KG1 (cell line): ENCODE measurements at regions not wholly inside any gene's neighbourhood (a gene's known extent, or its start where the extent isn't known, plus 50 kb on each side); places are given as distances from the start of the nearest gene placed in this dataset.

Experiments
- DNase-seq: peaks from one replicate; lab custom pipeline; 2025; lab: John Stamatoyannopoulos, UW

DNA sequence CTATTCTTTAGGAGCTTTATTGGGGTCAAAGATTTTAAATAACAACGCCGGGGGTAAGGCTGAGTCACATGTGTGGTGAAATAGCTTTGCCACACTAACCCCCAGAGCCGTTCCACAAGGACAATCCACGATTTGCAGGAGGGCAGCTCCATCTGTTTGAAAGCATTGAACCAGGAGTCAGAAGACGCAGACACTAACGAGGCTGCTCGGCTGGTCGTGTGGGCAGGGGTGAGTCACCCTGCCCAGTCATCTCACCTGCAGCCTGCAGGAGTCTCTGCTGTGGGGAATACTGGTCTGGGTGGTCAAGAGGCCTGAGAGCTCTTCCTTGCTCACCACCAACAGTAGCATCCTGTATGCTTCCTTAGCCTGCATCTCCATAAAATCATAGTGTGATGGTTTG, 149.2 kb upstream of the NCK2 start:
- DNase-seq = no peak

DNA sequence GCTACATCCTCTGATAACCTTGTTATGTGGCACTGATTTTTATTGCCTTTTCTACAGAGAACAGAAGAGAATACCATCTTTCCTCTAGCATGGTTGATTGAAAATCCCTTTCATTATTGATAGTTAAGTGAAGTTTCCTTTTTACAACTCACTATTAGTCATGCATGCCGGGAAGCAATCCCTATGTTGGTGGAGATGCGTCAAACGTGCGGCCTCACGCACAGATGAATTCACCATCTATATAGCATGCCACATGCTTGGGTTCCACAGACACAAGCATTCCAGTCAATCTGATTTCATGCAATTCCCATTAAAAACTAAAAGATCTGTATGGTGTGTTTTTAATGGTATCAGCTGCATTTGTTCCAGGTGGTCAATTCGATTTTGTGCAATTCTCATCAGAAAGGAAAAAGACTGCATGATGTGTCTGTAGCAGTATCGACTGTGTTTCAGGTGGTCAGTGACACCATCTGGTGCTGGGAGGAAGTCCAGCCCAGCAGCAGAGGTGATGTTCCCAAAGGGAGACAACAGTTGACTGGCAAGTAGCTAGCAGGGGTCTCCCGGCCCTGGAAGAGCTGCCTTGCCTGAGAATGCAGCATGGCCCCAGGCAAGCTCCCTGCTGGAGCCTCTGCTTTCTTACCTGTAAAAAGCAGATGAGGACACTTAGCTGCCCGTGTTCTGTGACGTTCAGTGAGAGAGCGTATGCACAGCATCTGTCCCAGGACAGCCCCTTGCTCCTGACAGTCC, 151.3 kb upstream of the NCK2 start:
- DNase-seq = no peak

DNA sequence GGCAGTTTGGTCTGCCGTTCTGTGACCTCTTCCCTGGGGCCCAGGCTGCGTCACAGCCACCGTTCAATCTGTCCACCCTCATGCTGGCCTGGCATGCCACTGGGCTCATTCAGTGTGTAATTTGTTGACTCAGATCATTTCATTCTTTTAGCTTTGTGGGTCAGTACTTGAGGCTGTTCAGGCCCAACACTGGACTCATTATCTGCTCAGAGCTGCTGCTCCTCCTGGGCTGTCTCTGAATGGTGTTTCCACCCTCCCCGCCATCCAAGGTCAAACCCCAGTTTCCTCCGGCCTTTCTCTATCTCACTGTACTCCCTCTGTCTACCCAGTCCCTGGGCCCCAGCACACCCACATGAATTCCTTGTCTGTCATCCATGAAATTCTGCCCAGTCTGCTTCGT, 152.4 kb upstream of the NCK2 start:
- DNase-seq = no peak

DNA sequence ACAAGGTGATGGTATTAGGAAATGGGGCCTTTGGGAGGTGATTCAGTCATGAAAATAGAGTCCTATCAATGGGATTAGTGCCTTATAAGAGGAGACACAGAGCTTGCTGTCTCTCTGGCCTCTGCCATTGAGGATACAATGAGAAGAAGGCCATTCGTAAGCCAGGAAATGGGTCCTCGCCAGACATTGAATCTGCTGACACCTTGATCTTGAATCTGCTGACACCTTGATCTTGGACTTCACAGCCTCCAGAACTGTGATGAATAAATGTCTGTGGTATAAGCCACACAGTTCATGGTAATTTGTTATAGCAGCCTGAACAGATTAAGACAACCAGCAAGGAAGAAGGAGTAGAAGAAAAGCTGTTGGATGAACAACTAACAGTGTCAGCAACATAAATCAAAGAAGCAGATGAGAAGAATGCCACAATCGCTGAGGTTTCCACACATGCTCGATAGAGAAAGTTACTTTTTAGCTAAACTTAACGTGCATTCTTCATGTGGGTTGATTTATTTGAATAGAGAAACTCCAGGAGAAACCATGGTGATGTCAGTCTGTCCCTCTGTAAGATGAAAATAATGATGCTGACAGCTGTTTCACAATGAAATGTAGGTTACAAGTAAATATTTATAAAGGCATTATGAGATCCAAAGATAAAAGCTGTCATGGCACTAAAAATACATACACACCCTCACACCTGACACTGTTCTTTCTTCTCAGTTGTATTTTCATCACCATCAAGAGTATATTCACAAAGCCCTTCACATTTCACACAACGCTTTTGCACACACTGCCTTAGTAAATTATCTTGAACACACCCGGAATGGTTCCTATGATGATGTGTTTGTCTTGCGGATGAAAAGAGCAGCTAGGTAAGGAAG, 153.7 kb upstream of the NCK2 start:
- no peak for DNase-seq

DNA sequence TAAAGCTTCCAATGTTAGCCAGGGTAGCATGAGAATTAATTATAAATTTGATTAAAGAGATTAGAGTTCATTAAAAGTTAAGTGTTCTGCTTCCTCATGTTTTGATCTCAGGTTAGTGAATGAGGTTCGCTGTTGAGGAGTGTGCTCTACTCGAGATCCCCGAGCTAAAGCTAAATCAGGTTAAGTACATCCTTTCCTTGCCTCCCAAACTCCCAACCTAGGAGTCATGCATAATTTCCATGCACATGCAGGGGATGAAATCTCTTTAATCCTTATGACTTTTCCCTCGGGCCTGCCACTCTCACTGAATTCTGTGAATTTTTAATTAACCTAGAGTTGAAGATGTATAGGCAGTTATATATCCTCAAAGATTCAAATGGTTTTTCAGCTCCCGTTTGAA, 156.1 kb upstream of the NCK2 start:
- no peak for DNase-seq

DNA sequence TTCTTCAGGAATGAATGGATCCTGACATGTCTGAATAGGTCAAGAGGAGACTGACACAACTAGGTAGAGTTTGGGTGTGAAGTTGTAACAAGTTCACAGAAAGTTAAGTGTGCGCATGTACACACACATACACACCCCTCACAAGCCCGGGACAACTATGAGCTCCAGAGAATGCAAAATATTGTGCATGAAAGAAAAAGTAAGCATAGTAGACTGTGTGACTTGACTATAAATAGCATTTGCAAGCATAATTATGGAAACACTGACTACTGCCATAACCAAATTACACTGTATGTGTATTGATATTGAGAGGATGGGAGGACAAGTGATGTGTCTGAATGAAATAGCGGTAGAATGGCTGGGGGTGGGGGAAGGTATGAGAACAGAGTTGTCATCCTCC, 157.1 kb upstream of the NCK2 start:
- no peak for DNase-seq

DNA sequence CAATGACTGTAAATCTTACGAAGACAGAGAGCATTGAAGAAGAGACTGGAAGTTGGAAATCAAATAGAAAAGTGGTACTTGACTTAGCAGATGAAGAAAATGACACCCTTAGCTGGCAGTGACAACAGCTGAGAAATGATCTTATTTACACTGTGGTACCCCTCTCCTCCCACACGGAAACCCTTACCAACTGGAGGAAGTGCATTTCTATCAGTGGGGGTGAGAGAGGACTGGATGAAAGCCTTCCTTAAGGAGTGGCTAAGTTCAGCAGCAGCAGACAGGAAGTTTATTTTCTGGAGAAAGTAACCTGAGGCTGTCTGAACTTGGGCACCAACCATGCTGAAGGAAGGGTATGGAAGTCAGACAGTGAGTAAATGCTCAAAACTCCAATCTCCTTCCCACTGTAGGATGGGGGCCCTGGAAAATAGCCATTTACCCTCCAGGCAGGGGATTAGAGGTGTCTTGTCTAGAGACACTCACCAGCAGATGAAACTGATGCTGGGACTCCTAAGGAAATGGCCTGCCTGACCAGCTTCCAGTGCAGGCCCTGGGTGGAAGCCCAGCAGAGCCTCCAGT, 160.2 kb upstream of the NCK2 start:
- no peak for DNase-seq

DNA sequence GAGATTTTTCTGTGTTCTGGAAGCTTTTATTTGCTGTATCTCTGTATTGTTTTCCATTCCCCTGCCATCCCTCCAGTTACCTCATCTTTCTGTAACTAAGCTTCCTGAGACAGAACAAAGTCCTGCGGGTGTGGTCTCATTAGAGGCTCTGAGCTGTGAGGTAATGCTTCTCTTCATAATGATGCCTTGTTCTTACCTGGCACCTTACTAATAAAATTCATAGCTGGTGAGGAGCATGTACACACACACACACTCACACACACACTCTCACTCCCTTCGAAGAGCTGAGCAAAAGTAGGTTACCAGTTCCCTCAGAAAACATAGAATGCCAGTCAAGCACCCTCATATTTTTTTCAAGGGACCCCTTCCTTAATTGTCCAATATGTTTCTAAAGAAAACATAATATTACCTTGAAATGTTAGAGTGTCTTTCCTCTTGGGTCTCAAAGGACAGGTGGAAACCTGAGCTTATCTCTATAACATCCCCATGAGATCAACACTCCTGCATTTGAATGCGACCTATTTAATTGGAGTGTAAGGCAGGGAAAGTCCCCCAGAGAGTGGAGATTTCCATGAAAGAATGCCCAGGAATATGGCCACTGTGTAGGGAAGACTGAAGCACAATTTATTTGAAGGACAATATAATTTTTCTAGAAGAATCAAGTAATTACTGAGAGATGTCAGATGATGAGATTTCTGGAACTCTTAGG, 161.6 kb upstream of the NCK2 start:
- DNase-seq = no peak

DNA sequence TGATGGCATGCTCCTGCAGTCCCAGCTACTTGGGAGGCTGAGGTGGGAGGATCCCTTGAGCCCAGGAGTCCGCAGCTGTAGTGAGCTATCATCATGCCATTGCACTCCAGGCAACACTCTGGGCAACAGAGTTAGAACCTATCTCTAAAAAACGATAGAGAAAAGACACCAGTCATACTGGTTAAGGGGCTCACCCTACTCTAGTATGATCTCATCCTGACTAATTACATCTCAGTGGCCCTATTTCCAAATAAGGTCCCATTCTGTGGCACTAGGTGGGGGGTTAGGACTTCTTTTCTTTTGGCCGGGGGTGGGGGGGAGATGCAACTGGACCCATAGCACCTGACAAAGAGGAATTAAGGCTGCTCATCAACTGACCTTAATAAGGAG, 163.2 kb upstream of the NCK2 start:
- no peak for DNase-seq

DNA sequence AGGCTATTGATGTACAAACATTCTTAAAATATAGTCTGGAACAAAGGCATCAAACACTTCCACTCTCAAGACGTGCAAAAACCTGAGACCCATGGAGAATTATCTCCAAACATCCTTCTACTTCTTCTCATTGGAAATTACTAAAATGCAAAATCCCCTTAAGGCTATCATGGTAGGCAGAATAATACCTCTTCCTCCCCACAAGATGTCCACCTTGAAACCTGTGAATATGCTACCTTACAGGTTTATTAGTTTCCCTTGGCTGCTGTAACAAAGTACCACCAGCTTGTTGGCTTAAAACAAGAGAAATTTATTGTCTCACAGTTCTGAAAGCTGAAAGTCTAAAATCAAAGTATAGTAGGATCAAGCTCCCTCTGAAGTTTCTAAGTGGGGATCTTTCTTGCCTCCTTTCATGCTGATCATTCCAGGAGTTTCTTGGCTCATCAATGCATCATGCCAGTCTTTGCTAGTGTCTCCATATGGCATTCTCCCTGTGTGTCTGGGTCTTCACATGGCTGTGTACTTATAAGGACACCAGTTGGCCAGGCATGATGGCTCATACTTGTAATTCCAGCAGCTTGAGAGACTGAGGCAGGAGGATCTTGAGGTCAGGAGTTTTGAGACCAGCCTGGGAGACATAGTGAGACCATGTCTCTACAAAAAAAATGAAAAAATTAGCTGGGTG, 163.7 kb upstream of the NCK2 start:
- no peak for DNase-seq

DNA sequence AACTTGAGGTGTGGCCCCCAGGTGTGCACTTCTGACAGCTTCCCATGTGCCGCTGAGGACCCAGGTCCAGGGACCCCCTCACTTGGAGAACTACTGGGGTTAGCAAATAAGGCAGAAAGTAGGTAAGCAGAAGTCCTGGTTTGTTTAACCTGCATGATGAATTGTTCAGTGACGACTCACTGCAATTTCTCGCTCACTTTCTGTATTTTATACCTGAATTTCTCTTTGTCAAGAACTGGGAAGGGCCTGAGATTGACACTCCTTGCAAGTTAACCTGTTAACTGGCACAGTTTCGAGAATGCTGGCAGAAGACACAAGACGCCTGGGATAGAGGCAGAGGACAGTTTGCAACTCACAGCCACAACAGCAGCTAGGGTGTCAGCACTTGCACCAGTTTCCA, 164.5 kb upstream of the NCK2 start:
- DNase-seq = no peak

DNA sequence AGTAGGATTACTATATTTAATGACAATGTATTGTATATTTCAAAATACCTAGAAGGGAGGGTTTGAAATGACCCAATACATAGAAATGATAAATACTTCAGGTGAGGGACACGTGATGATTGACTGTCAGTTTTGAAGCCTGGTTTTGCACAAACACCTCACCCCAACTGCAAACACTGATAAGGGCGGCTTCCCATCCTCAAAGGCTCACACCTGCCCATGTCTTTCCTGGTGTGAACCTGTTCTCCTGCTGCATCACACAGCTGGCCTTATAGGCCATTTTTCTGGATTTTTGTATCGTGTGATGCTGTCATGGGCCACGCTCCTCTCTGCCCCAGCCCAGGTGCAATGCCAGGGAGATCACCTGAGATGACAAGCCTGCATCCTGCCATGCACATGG, 166.5 kb upstream of the NCK2 start:
- DNase-seq = no peak

DNA sequence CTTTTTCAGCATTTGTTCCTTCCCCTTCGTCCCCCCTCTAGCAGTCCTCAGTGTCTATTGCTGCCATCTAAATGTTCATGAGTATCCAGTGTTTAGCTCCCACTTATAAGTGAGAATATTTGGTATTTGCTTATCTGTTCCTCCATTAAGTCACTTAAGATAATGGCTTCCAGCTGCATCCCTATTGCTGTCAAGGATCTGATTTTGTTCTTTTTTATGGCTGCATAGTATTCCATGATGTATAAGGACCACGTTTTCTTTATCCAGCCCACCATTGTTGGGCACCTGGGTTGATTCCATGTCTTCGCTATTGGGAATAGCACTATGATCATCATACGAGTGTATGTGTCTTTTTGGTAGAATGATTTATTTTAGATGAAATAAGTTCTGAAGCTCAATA, 166.9 kb upstream of the NCK2 start:
- DNase-seq = no peak

DNA sequence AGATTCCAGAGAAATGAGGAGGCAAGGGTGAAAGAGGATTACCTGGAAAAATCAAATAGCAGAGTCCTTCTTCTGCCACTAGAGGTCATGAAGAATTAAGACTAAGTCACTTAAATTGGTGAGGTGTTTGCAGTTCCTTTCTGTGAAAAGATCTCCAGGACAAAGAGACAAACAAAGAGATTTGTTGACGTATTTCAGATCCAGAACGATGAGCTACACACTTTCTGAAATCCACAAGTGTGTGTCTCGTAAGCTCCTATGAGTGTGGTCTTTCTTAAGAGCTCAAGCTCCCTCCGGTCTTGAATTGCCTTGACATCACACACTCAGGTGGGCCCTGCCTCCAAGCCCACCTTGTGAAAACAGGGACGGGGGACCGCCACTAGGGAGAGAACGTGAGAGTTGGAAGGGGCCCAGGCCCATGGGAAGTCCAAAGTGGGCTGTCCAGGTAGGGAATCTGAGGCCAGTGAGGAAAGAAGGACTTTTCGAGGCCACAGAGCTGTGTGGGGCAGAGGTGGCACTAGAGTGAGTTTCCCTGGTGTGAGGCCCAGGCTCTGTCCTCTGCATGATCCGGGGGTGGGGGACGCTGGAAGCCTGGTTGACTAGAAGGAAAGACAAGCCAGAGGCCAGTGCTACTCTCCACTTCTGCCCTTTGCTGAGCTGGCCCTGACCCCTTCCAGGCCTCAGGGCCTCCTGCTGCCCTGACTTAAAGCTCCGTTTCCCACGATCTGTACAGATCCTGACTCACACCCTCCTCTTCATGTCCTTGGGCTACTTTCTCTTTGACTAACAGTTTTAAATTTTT, 168.1 kb upstream of the NCK2 start:
- DNase-seq = no peak

DNA sequence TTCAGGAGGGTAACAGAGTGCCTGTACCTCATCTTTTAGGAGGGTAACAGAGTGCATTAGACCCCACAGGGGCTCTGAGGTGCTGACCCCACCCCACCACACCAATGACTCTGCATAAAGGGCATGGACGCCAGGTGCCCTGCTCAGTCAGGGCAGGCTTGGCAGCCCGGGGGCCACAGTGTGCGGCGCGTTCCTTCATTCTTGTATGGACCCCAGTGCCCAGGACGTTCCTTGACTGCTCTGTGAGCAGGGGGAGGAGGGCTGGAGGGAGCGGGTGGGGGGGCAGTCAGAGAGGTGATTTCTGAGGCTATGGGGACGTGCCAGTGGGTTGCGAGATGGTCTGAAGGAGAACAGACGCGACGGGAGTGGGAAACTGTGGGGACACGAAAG, 168.7 kb upstream of the NCK2 start:
- no peak for DNase-seq

DNA sequence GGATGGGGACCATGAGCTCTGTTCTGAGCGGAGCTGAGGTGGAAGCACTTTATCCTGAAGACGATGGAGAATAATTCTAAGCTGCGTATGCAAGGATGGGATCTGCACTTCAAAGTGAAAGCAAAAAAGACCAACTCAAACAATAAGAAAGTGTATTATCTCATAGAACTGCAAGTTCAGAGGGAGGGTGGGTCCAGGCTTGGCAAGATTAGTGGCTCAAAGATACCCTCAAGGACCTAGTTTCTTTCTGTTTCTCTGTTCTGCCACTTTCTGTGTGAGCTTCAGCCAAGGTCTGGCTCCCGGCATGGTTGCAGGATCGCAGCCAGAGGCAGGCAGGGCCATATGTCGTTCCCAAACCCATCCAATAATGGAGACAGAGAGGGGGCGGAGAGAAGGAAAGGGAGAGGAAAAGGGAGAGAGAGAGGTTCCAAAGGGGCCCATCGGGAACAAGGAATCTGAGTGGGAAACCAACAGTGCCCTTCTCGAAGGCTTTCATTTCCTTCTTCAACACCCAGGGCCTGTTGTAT, 169.2 kb upstream of the NCK2 start:
- DNase-seq = no peak

DNA sequence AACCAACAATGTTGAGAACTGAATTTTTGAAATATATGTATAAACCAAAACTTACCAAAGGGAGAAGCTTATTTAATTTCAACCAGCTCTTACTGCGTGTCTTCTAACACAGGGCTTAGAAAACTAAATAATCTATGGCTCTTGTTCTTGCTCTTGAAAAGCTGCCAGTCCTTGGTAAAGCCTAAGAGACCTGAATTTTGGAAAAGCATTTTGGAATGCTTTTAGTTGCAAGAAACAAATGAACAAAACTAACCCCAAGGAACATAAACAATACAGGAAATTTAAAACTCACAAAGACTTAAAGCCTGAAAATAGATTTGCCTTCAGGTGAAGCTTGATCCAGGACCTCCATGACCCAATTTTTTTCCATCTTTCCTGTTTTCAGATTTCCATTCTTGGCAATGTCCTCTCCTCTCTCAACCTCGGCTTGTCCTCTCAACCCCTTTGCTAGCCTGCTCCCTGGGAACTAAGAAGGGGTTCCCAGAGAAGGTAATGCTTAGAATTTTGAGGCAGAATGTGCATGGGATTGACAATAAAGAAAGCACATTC, 169.8 kb upstream of the NCK2 start:
- no peak for DNase-seq

DNA sequence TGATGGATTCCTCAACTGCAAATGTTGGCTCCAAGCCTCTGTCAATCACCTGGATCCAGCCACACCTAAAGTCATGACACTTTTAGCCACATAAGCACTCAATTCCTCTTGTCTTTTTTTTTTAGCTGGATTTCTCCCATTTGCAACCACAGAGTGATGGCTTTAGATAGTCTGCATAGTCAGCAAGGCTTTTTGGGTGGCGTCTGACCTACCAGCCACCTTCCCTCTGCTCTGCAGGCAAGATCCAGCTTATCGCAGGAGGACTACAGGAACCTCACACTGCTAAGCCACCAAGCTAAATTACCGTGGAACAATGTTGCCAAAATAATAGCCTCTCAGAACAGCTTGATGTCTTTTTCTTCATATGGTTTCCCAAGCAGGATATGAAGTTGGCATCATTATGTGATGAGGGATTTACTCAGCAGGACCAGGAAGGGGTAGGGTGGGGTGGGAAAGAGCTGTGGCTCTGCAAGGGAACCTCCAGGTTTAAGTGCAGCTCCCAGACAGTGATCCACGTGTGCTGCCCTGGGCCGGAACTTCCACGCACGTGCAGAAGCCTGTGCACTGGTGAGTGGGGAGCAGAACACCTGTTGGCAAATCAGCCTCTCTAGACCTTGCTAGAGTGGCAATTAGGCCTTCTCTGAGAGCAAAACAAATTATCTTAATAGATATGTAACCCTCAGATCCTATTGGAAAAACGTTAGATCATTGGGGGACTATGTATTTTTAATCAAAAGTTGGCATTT, 170.6 kb upstream of the NCK2 start:
- DNase-seq = no peak

DNA sequence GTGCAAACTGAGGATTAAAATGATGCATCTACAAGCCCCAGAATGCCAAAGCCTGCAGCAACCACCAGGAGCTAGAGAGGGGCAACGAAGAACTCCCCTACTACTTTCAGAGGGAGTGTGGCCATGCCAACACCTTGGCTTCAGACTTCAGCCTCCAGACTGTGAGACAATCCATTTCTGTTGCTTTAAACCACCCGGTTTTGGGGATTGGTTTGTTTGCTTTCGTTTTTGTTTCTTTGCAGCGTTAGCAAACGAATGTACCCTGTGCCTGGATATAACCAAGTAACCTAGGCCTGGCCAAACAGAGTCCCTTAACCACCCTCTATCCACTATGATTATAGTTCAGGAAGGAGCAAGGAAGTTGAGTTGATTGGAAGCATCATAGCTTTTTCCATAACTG, 171.2 kb upstream of the NCK2 start:
- DNase-seq = no peak

DNA sequence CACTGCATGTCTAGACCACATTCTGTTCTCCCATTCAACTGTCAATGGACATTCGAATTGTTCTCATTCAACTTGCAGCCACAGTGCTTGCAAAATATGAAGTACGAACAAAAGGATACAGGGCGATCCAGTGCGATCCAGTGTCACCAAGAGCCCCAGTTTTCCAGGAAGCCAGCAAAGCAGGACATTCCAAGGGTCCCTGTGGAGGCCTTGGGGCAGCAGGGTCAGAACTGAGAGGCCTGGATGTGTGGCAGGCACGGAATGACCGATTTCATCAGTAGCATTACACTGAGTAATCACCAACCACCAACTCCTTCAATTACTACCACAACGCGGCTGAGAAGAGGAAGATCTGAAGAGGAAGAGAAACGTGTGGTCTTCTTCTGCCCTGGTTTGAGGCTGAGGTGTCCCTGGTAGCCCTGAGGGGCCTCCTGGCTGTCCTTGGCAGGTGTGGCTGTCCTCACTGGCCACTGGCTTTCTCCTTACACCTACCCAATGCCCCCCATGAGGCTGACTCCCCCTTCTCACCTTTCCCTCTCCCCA, 172.7 kb upstream of the FHL2 start:
- DNase-seq = no peak
